ENCODE measurements at regions not wholly inside any gene's neighbourhood (a gene's known extent, or its start where the extent isn't known, plus 50 kb on each side); places are given as distances from the start of the nearest gene placed in this dataset.
A peak's percentile ranks its signal among the peaks of the same experiment; 100 is the strongest.

DNA sequence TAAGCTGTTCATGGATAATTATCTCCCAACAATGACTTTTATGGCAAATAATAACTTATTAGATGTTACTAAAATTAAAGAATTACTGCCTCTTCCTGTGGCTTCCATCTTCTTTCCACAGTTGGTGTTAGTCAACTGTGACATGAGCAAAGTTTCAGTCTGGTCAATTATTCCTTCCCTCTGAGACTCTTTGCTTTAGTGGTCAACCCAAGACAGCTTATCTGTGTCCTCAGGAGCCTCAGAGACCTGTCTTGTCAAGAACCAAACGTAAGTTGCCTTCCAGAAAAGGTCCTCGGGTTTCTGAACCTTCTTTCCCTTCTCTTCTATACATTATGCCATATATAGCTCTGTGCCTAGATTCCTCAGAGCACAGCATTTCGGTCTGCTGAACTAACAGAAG, 263.2 kb upstream of the ZP4 start:
- no peak for DNase-seq

GRCh38 chr1:238153253-238153652, 262.5 kb upstream of the ZP4 start:
- no peak for DNase-seq

DNA sequence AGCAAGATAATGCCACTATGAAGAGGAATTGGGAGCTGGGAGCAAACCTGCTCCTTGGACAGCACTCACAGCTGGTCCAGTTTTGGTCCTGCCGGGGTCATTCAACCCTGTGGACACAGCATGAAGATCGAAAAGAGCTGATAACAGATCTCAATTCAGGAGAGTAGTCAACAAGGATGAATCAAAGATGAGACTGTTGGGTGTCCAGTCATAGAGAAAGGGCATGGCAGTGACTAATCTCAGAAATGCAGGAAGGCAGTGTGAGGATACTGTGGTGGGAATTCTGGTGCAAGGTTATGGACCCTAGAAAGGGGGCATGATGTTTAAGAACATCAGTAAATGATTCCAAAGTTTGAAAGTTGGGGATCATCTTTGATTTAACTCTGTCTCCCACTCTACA, 261.4 kb upstream of the ZP4 start:
- DNase-seq, result no peak

DNA sequence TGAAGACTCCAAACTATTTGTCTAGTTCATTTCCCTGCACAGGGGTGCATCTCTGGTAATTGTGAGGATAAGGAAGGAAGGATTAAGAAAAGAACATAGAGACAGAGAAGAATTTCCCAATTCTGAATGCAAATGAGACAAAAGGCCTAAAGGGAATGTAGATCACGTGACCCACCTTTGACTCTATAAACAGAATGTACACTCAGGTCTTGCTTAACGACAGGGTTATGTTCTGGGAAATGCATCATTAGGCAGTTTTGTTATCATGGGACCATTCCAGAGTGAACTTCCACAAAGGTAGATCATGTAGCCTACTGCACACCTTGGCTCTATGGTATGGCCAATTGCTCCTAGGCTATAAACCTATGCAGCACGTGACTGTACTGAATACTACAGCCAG, 252.3 kb upstream of the ZP4 start:
- no peak for DNase-seq

- peak; percentile 29 for DNase-seq
Observed at GRCh38 chr1:238141353-238141752, 250.6 kb upstream of the ZP4 start.

DNA sequence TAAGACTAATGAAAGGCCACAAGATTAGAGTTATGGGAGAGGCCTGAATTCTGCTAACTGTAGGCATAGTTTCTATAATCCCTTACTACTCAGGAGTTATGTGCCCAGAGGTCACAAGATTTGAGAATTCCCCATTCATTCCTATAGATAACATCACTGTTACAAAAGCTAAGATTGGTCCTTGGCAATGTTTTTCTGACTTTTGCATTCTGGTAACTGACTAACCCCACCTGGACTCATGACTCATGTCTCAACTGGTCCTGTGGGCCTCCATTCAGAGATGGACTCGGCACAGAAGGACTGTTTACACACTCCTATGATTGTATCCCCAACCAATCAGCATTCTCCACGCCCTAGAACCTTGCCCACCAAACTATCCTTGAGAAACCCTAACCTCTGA, 249.0 kb upstream of the ZP4 start:
- no peak for DNase-seq

- DNase-seq, result no peak
Observed at GRCh38 chr1:238138059-238138626, 247.4 kb upstream of the ZP4 start.

DNA sequence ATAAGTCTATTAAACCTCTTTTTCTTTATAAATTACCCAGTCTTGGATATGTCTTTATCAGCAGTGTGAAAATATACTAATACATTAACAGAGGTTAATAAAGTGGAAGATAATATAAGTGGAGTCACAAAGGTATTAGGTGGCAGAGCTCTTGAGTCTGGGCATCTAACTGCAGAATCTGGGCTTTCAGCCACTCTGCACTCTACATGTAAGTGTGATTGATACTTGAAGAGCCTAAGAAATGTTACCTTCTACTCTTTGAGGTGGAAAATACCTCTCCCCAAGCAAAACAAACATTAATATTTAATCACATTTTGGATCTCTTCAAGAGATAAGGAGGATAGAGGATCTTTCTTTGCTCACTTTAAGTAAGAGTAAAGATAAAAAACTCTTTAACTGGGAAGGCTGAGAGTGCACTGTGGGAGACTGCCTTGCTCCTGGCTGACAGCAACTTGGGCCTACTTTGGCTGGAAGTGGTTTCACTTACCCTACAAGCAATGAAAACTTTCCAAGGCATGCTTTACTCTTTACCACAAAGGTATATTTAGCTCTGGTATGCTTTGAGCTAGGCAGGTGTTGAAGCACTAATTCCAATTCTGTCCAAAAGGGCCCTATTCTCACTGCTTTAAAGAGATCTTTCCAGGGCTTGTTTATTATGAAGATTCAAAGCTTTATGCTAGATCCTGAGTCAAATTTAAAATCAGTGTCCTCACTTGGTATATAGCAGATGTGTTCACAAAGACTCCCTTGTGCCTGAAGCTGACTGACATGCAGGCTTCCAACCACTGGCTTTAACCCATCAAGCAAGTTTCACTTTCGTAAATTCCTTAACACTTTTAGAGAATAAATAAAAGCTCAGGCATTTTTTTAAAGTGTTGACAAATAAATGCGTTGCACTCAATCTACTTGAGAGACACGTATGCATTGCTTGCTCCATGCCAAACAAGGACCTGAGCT, 245.3 kb upstream of the ZP4 start:
- DNase-seq, result no peak

DNA sequence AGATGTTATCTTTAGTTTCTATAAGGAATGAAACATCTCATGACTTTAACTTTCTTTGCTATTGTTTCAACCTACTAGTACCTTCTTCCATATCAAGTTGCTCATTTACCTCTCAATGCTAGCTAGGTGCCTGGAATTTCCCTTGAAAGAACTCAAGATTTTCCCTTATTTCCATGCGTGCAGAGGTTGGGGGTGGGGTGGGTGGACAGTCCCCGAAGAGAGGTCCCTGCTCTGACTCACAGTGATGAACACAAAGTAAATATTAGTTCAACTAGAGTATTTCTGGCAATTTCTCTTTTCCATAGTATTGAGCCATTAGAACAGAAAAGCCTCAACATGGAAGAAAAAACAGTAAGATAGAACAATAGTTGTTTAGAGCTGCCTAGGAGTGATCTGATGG, 239.0 kb upstream of the ZP4 start:
- no peak for DNase-seq

- no peak for DNase-seq
Observed at GRCh38 chr1:238123201-238123600, 232.5 kb upstream of the ZP4 start.

DNA sequence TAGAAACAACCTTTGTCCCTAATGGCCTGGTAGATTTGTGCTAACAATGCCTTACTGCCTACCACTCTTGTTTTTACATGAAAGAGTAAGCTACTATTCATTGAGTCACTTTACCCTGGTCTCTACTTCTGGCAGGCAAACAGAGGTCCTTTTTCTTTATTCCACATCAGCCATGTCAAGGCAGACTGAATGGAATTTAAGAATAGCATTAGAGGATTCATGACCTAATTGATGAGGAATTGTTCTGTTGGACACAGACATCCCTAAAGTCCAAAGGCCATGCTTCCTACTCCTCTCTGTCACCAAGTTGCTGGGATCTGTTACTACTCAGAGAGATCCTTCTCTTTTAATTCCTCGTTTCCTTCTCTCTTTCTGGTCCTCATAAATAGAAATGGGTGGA, 229.1 kb upstream of the ZP4 start:
- DNase-seq, result no peak

DNA sequence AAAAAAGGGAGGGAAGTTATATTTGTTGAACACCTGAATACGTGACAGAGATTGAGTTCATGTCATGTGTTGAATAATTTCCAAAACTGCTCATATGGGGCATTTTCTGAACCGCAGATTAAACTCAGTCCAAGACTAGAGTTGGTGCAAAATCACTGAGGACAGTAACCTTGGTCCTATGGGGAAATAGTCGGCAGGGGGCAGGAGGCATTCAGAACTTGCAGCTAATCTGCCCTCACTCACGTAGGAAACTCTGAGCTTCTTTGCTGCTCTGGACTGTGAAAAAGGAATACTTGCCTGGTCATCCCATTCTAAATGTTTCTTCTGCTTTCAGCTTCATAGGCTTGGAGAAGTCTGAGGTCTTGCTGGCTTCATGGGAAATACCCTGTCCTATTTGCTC, 228.3 kb upstream of the ZP4 start:
- DNase-seq, result no peak

- no peak for DNase-seq
Observed at GRCh38 chr1:238115852-238116251, 225.1 kb upstream of the ZP4 start.

DNA sequence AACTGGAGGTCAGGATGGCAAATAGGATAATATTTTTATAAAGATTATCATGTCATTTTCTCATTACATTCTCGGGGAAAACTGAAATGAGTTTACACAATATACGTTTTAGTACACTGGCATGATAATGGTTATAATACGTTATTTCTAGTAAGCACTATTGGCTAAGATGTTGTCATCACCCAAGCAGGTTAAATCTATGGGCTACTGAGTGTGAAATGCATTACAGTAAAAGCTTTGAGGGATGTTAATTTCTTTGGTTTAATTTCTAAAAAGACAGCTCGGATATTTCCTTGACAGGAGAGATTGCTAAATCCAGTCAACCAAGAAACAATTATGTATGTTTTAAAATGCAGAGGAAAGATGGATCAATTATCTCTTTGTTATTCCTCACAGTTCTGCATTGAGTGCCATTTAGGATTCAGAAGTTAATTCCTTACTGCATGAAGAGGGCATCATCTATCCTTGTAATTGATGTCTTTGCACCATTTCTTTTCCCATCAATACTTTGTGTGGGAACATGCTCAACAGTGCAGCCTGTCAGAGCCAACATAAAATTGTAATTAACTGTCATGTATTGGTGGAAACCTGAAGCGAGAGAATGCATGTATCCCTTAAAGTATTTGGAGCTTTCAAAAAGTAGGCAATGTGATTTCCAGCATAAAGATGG, 222.4 kb upstream of the ZP4 start:
- no peak for DNase-seq

DNA sequence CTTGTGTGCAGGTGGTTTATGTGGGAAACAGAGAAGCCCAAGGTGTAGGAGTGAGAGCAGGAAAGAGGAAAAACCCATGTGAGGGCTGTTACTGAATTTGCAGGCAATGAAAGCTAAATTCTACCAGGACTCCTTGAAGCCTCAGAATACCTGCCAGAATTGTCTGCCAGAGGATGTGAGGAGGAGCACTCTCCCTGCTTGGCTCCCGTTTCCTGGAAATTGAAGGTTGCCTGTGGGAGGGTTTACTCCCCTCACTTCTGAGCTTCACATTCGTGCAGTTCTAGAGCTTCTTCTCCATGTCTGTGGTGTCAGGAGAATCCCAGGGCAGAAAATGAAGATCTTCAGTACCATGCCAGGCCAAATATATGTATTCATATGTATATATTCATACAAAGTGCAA, 220.8 kb upstream of the ZP4 start:
- no peak for DNase-seq

- no peak for DNase-seq
Observed at GRCh38 chr1:238111081-238111480, 220.4 kb upstream of the ZP4 start.

DNA sequence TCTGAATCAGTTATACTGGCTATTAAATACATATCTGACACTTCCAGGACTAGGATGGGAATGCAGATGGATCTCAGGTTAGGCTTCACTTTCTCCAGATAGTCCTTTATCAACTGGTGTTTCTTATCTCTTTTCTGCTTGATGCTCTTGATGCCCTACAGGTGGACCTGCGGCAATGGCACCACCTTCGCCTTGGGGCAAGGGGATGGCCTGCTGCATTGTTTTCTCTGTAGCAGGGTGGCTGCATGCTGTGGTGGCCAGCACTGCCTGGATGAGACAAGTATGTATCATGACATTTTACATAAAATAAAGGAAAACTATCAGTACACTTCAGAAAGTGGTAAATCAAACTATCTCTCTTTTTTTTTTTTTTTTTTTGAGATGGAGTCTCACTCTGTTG, 217.7 kb upstream of the ZP4 start:
- DNase-seq, result no peak

- no peak for DNase-seq
Observed at GRCh38 chr1:238107322-238107721, 216.6 kb upstream of the ZP4 start.

- DNase-seq, result no peak
Observed at GRCh38 chr1:238104752-238105151, 214.0 kb upstream of the ZP4 start.

GRCh38 chr1:238101923-238102322, 211.2 kb upstream of the ZP4 start:
- DNase-seq, result no peak

DNA sequence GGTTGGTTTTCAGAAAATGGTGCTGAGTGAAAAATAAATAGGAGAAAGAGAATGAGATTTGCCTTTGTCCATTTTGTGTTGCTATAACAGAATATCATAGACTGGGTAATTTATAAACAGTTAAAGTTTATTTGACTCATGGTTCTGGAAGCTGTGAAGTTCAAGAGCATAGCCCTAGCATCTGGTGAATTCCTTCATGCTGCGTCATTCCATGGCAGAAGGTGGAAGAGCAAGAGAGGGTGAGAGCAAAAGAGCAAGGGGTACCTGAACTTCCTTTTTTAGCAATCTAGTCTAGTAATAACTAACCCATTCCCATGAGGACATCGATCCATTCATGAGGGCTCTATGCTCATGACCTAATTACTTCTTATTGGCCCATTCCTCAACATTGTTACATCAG, 209.1 kb upstream of the ZP4 start:
- no peak for DNase-seq

DNA sequence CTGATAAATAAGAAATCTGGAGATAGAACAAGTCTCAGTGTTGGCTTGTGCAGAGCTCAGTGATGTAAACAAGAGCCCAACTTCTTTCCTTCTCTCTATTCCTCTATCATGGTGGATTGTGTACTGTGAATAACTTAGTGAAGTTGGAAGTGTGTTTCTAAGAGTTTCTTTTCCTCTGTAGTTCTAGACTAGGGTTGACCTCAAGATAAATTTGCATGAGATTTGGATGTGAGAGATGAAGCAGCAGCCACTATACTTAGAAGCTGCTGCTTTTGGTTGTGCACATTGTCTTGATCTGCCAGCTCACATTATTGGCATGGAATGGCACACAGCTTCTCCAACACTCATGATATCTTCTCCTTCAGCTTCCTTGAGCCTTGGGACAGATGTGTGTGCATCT, 198.9 kb upstream of the ZP4 start:
- DNase-seq, result no peak

DNA sequence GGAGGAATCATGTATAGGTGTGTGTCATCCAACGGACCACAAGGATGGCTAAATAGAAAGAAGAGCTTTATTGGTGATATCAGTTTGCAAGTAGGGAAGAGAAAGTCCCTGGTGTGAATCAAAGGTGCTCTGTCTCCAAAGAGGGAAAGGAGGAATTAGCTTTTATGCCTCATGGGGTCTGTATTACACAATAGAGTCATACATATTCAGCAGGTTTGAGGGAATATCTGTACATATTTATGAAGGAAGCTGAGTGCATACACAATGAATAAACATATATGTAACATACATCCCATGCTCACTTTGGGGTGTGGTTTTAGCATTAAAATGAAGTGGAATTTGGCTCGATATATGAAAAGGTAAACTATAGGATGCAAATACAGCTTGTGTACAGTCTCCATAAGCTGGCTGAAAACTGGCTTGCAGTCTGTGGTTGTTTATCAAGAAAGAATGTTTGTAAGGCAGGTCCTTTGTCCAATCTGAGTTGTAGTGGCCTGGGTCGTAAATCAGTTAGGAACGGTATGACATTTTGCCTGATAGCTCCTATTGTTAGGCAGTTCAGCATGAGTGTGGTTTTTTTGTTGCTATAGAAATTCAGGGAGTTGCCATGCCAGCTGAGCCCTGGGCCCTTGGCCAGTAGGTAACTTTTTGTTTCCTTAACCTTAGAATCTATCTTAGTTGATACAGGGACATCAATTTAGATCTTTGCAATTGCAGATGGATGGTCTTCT, 198.0 kb upstream of the ZP4 start:
- DNase-seq, result no peak

GRCh38 chr1:238073991-238074390, 183.3 kb upstream of the ZP4 start:
- no peak for DNase-seq

Data from NCI-H1694 treated with DMSO at 0.1 percent for 48 hours (cell line).